ENCODE measurements at regions not wholly inside any gene's neighbourhood (a gene's known extent, or its start where the extent isn't known, plus 50 kb on each side); places are given as distances from the start of the nearest gene placed in this dataset.

DNA sequence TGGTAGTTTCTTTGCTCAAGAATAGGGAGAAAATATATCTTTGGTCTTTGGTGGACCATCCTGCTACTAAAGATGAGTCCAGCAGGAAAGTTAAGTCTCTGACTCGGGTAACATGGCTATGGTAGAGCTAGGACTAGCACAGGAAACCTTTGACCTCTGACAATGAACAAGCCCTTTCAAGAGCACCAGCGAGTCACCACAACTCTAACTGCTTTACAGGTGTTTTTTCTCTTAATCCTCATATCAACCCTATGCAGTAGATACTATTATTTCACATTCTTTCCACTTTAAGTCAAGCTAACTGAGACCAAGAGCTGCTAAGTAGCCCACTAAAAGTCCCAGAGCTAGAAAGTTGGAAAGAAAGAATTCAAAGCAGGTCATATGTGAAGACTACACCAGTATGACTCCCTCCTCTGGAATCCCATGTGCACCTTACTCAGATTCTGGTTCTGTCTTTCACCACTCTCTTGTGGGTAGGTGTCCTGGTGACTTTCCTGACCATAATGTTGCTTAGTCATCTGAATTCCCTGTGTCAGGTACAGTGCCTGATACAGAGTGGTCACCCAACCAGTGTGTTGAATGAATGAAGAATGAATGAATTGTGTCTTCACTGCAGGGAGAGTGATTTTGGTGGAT is 53.8 kb upstream of the ME3 start:
- DNase-seq, result peak; percentile 60 to 88

- DNase-seq, result no peak
Observed at GRCh38 chr11:86724137-86724536, 51.7 kb upstream of the ME3 start.

GRCh38 chr11:86723281-86723680 is 50.9 kb upstream of the ME3 start:
- DNase-seq, result no peak

- DNase-seq, result no peak
Observed at GRCh38 chr11:86722748-86723147, 50.3 kb upstream of the ME3 start.
